GM12878 (cell line): ENCODE measurements at regions not wholly inside any gene's neighbourhood (a gene's known extent, or its start where the extent isn't known, plus 50 kb on each side); places are given as distances from the start of the nearest gene placed in this dataset.

Experiments
- ATAC-seq: fragments of 200-7000 bp; cut with Tn5 transposase; 3 replicates; pipeline ENCODE4 v1.9.1; 2020; ENCODE audit warnings: mild to moderate bottlenecking, moderate library complexity
- BruUV-seq: library from RNA; stranded (reverse); fragments of 400-500 nt; replicated peaks from 2 replicates; lab custom pipeline; 2021; lab: Mats Ljungman, UMichigan
- CTCF ChIA-PET: fragments of 300-600 bp; sonication (Branson Sonifier 250); formaldehyde crosslinking; extraction: SDS; loops from one replicate; lab custom pipeline; 2021; ENCODE audit warnings: inconsistent platforms; lab: Yijun Ruan, JAX
- POLR2A ChIA-PET: fragments of 350-600 bp; formaldehyde crosslinking; extraction: SDS; loops from one replicate; lab custom pipeline; 2021; ENCODE audit warnings: inconsistent platforms; lab: Charles Lee
- RAD21 ChIA-PET: fragments of 300-600 bp; sonication (Branson Sonifier 250); formaldehyde crosslinking; loops from one replicate; lab custom pipeline; 2023; ENCODE audit warnings: antibody characterized with exemption; ENCODE audit not compliant: unreplicated experiment; lab: Charles Lee
- SMC1A ChIA-PET: fragments of 300-600 bp; sonication (Branson Sonifier 250); formaldehyde crosslinking; loops from one replicate; lab custom pipeline; 2023; ENCODE audit not compliant: unreplicated experiment, uncharacterized antibody; lab: Charles Lee
- DNase-seq: peaks from one replicate; pipeline ENCODE4 v3.0.0-alpha.2; 2011; ENCODE audit warnings: low read depth, low spot score
- FAIRE-seq: peaks from 3 replicates; lab custom pipeline; 2011; peaks lifted over from hg19 to GRCh38; lab: Jason Lieb, UNC
- H2AFZ ChIP-seq: 2 replicates; pipeline ENCODE4 v1.6.0; 2011; ENCODE audit warnings: low read depth, low read length, control low read depth; ENCODE audit not compliant: control insufficient read depth
- H3K27ac ChIP-seq: 2 replicates; pipeline ENCODE4 v1.5.1; 2011; ENCODE audit warnings: control low read depth; ENCODE audit not compliant: control insufficient read depth, insufficient read depth
- H3K27me3 ChIP-seq, 2 experiments: replicated peaks in 1 of 2; 2 replicates each; pipeline versions ENCODE4 v1.6.0 to v1.6.1; 2011; ENCODE audit warnings: low read length in 1 of 2; ENCODE audit not compliant: control insufficient read depth in 2 of 2, insufficient read depth in 2 of 2
- H3K36me3 ChIP-seq, 2 experiments: 2 replicates each; pipeline ENCODE4 v1.5.1; 2011; ENCODE audit warnings: low read length in 1 of 2; ENCODE audit not compliant: control insufficient read depth in 2 of 2, insufficient read depth in 2 of 2
- H3K4me1 ChIP-seq: 2 replicates; pipeline ENCODE4 v1.6.1; 2011; ENCODE audit warnings: mild to moderate bottlenecking, low read length, moderate library complexity, mixed read lengths; ENCODE audit not compliant: control insufficient read depth, insufficient read depth
- H3K4me2 ChIP-seq: 2 replicates; pipeline ENCODE4 v1.6.0; 2011; ENCODE audit warnings: control low read depth; ENCODE audit not compliant: control insufficient read depth, insufficient read depth
- H3K4me3 ChIP-seq: fragments of 200-600 bp; sonication (generic); 2 replicates; pipeline ENCODE4 v1.5.1; 2016
- H3K79me2 ChIP-seq: 2 replicates; pipeline ENCODE4 v1.6.0; 2011; ENCODE audit warnings: low read length; ENCODE audit not compliant: control insufficient read depth, insufficient read depth
- H3K9ac ChIP-seq: 2 replicates; pipeline ENCODE4 v1.8.0; 2011; ENCODE audit warnings: low read length, control low read depth, mixed read lengths; ENCODE audit not compliant: control insufficient read depth, insufficient read depth
- H3K9me3 ChIP-seq: replicated peaks from 3 replicates; pipeline ENCODE4 v1.5.1; 2011; ENCODE audit warnings: mild to moderate bottlenecking, low read length; ENCODE audit not compliant: control insufficient read depth, insufficient read depth
- H4K20me1 ChIP-seq: 2 replicates; pipeline ENCODE4 v1.6.0; 2011; ENCODE audit not compliant: control insufficient read depth, insufficient read depth
- IKZF2 ChIP-seq, 2 experiments: fragments of 450-650 bp; IDR thresholded peaks; 2 replicates each; pipeline ENCODE4 v1.6.1; 2017; ENCODE audit warnings: mild to moderate bottlenecking in 2 of 2, moderate library complexity in 2 of 2
- TCF12 ChIP-seq: IDR thresholded peaks from 2 replicates; pipeline ENCODE4 v1.6.1; 2011; ENCODE audit warnings: low read depth, mild to moderate bottlenecking, low read length
- YBX1 ChIP-seq: fragments of 450-650 bp; IDR thresholded peaks from 2 replicates; pipeline ENCODE4 v1.6.1; 2016; ENCODE audit warnings: antibody characterized with exemption
- whole genome bisulfite sequencing: methylation state at CpG from one replicate; pipeline ENCODE4 v1.1.6; 2016; ENCODE audit warnings: low lambda C conversion rate; ENCODE audit not compliant: insufficient replicate concordance, insufficient coverage; ENCODE audit errors: missing lambda C conversion rate; 5-methylcytosine and 5-hydroxymethylcytosine counted together
- in situ Hi-C: fragments of 300-500 bp; cut with MboI; formaldehyde crosslinking; loops from 9 replicates; pipeline ENCODE4 v1.14.3; 2018; ENCODE audit warnings: mixed read lengths
- intact Hi-C: fragments of 100-400 bp; cut with micrococcal nuclease; formaldehyde crosslinking; loops from one replicate; pipeline ENCODE4 v1.14.2; 2022; ENCODE audit not compliant: unreplicated experiment
- TF ChIP-seq, protein P1 (sequence below): fragments of 450-650 bp; IDR thresholded peaks from 2 replicates; pipeline ENCODE4 v1.6.1; 2017; ENCODE audit warnings: antibody characterized with exemption, mild to moderate bottlenecking, moderate library complexity
- TF ChIP-seq, protein P2 (sequence below): IDR thresholded peaks from 2 replicates; pipeline ENCODE4 v1.6.1; 2011; ENCODE audit warnings: mild to moderate bottlenecking, low read depth, low read length, moderate library complexity; ENCODE audit not compliant: insufficient replicate concordance
- TF ChIP-seq, protein P3 (sequence below): IDR thresholded peaks from 2 replicates; pipeline ENCODE4 v1.6.1; 2012; ENCODE audit warnings: low read length, inconsistent platforms

DNA sequence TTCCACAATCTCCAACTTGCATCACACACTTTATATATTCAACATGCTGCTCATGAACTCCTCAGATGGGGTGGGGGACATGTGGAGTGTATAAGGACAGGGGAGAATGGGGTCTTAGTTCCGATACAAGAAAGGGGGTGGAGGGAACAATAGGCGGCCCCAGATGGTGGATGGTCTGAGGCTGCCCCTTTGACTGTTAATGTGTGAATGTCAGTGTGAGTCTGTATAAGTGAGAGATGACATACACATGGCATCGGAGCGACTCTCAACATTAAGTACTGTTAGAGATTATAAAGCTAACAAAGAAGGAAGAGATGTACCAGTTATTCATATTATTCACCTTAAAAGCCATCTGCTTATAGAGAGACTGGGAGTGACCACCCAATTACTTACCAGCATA is 193.1 kb downstream of the AXIN2 start:
- H3K36me3 ChIP-seq = no peaks in the 10 kb centered on the region
- H3K27ac ChIP-seq = no peak overlapping the region
- H3K4me3 ChIP-seq = no peak overlapping the region
- BruUV-seq = no TSS peak
- no peaks in the 10 kb centered on the region for H3K4me1 ChIP-seq
- H3K79me2 ChIP-seq = no peaks in the 10 kb centered on the region
- FAIRE-seq (no peak), ATAC-seq (no peak), DNase-seq (no peak)
- in situ Hi-C loops = no loop called here
- POLR2A ChIA-PET = no interaction called here
- H4K20me1 ChIP-seq = no peaks in the 10 kb centered on the region
- H3K4me2 ChIP-seq = no peak overlapping the region
- no peak overlapping the region for H3K9ac ChIP-seq
- 71% methylated on average over 4 of the region's 4 CpGs for WGBS
- no peaks in the 10 kb centered on the region; a peak in 1 of 4 replicates for H3K27me3 ChIP-seq
- CTCF ChIA-PET = no interaction called here
- SMC1A ChIA-PET = no interaction called here
- intact Hi-C loops = no loop called here
- TF ChIP-seq, protein P1, sequence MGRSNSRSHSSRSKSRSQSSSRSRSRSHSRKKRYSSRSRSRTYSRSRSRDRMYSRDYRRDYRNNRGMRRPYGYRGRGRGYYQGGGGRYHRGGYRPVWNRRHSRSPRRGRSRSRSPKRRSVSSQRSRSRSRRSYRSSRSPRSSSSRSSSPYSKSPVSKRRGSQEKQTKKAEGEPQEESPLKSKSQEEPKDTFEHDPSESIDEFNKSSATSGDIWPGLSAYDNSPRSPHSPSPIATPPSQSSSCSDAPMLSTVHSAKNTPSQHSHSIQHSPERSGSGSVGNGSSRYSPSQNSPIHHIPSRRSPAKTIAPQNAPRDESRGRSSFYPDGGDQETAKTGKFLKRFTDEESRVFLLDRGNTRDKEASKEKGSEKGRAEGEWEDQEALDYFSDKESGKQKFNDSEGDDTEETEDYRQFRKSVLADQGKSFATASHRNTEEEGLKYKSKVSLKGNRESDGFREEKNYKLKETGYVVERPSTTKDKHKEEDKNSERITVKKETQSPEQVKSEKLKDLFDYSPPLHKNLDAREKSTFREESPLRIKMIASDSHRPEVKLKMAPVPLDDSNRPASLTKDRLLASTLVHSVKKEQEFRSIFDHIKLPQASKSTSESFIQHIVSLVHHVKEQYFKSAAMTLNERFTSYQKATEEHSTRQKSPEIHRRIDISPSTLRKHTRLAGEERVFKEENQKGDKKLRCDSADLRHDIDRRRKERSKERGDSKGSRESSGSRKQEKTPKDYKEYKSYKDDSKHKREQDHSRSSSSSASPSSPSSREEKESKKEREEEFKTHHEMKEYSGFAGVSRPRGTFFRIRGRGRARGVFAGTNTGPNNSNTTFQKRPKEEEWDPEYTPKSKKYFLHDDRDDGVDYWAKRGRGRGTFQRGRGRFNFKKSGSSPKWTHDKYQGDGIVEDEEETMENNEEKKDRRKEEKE = no peak
- TF ChIP-seq TCF12 (no peak), YBX1 (no peak), IKZF2 (IDR thresholded peaks at IDR 0.05) (no peak)
- TF ChIP-seq, protein P2, sequence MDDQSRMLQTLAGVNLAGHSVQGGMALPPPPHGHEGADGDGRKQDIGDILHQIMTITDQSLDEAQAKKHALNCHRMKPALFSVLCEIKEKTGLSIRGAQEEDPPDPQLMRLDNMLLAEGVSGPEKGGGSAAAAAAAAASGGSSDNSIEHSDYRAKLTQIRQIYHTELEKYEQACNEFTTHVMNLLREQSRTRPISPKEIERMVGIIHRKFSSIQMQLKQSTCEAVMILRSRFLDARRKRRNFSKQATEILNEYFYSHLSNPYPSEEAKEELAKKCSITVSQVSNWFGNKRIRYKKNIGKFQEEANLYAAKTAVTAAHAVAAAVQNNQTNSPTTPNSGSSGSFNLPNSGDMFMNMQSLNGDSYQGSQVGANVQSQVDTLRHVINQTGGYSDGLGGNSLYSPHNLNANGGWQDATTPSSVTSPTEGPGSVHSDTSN = no peak
- TF ChIP-seq, protein P3, sequence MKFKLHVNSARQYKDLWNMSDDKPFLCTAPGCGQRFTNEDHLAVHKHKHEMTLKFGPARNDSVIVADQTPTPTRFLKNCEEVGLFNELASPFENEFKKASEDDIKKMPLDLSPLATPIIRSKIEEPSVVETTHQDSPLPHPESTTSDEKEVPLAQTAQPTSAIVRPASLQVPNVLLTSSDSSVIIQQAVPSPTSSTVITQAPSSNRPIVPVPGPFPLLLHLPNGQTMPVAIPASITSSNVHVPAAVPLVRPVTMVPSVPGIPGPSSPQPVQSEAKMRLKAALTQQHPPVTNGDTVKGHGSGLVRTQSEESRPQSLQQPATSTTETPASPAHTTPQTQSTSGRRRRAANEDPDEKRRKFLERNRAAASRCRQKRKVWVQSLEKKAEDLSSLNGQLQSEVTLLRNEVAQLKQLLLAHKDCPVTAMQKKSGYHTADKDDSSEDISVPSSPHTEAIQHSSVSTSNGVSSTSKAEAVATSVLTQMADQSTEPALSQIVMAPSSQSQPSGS = no peak
- no peaks in the 10 kb centered on the region; the same call in 2 of the 3 replicates for H3K9me3 ChIP-seq
- no peak overlapping the region for H2AFZ ChIP-seq
- RAD21 ChIA-PET = interaction anchor here (0.6 kb wide), 1 partner anchor 31 kb away, joined by 3 read pairs; no protein-coding TSS in a partner anchor
